Calu3 (cell line): ENCODE measurements at regions not wholly inside any gene's neighbourhood (a gene's known extent, or its start where the extent isn't known, plus 50 kb on each side); places are given as distances from the start of the nearest gene placed in this dataset.

Experiments used
- BruUV-seq: library from RNA; stranded (reverse); fragments of 400-500 nt; replicated peaks from 2 replicates; lab custom pipeline; 2021; lab: Mats Ljungman, UMichigan
- CTCF ChIA-PET: fragments of 300-600 bp; sonication (Branson Sonifier 250); formaldehyde crosslinking; loops from one replicate; lab custom pipeline; 2022; ENCODE audit warnings: antibody characterized with exemption; lab: Charles Lee
- DNase-seq: peaks from one replicate; pipeline ENCODE4 v3.0.0; 2022
- H3K27ac Mint-ChIP-seq: one replicate; pipeline ENCODE4 v1.8.0; 2022; ENCODE audit warnings: mixed read lengths; ENCODE audit not compliant: unreplicated experiment
- H3K27me3 Mint-ChIP-seq: one replicate; pipeline ENCODE4 v1.8.0; 2022; ENCODE audit warnings: mixed read lengths; ENCODE audit not compliant: unreplicated experiment
- H3K36me3 Mint-ChIP-seq: one replicate; pipeline ENCODE4 v1.8.0; 2022; ENCODE audit warnings: mild to moderate bottlenecking, moderate library complexity, mixed read lengths; ENCODE audit not compliant: insufficient read depth, unreplicated experiment
- H3K4me1 Mint-ChIP-seq: one replicate; pipeline ENCODE4 v1.8.0; 2022; ENCODE audit warnings: mild to moderate bottlenecking, low read depth, mixed read lengths; ENCODE audit not compliant: unreplicated experiment
- H3K4me3 Mint-ChIP-seq: one replicate; pipeline ENCODE4 v1.8.0; 2022; ENCODE audit warnings: mild to moderate bottlenecking, low read depth, moderate library complexity, mixed read lengths; ENCODE audit not compliant: unreplicated experiment
- H3K9me3 Mint-ChIP-seq: one replicate; pipeline ENCODE4 v1.8.0; 2022; ENCODE audit warnings: low read depth, mixed read lengths; ENCODE audit not compliant: unreplicated experiment
- CTCF ChIP-seq: fragments of 200-600 bp; IDR thresholded peaks from one replicate; pipeline ENCODE4 v1.8.0; 2022; ENCODE audit warnings: antibody characterized with exemption; ENCODE audit not compliant: unreplicated experiment
- intact Hi-C: fragments of 100-400 bp; cut with micrococcal nuclease; formaldehyde crosslinking; loops from one replicate; pipeline ENCODE4 v1.10.0; 2022; ENCODE audit not compliant: unreplicated experiment

GRCh38 chr4:23276076-23276475 is 583.3 kb downstream of the GBA3 start:
- intact Hi-C loops: no loop called here
- DNase-seq: no peak
- H3K4me1 Mint-ChIP-seq: no peaks in the 10 kb centered on the region
- no peak overlapping the region for H3K27ac Mint-ChIP-seq
- no peaks in the 10 kb centered on the region for H3K36me3 Mint-ChIP-seq
- H3K4me3 Mint-ChIP-seq: no peak overlapping the region
- peaks cover 2% of the 10 kb centered on the region for H3K9me3 Mint-ChIP-seq
- no peaks in the 10 kb centered on the region for H3K27me3 Mint-ChIP-seq
- TF ChIP-seq CTCF: no peak
- CTCF ChIA-PET: no interaction called here
- BruUV-seq: no TSS peak

GRCh38 chr4:23269566-23269965 is 576.8 kb downstream of the GBA3 start:
- H3K27me3 Mint-ChIP-seq: no peaks in the 10 kb centered on the region
- intact Hi-C loops: no loop called here
- no peak for TF ChIP-seq CTCF
- CTCF ChIA-PET: no interaction called here
- no peak overlapping the region for H3K27ac Mint-ChIP-seq
- no peaks in the 10 kb centered on the region for H3K36me3 Mint-ChIP-seq
- H3K9me3 Mint-ChIP-seq: no peaks in the 10 kb centered on the region
- BruUV-seq: no TSS peak
- H3K4me3 Mint-ChIP-seq: no peak overlapping the region
- no peaks in the 10 kb centered on the region for H3K4me1 Mint-ChIP-seq
- DNase-seq: no peak

- intact Hi-C loops: no loop called here
- CTCF ChIA-PET: no interaction called here
- H3K27me3 Mint-ChIP-seq: no peaks in the 10 kb centered on the region
- no peak overlapping the region for H3K27ac Mint-ChIP-seq
- H3K36me3 Mint-ChIP-seq: no peaks in the 10 kb centered on the region
- H3K9me3 Mint-ChIP-seq: no peaks in the 10 kb centered on the region
- DNase-seq: no peak
- no TSS peak for BruUV-seq
- no peak overlapping the region for H3K4me3 Mint-ChIP-seq
- H3K4me1 Mint-ChIP-seq: no peaks in the 10 kb centered on the region
- no peak for TF ChIP-seq CTCF
These were observed 575.5 kb downstream of the GBA3 start for GRCh38 chr4:23268072-23268771.

- DNase-seq: no peak
- TF ChIP-seq CTCF: no peak
- Mint-ChIP-seq H3K36me3 (no peaks in the 10 kb centered on the region), H3K4me3 (no peak overlapping the region), H3K4me1 (no peaks in the 10 kb centered on the region), H3K9me3 (no peaks in the 10 kb centered on the region), H3K27ac (no peak overlapping the region), H3K27me3 (no peaks in the 10 kb centered on the region)
- CTCF ChIA-PET: no interaction called here
- no TSS peak for BruUV-seq
- intact Hi-C loops: no loop called here
These were observed 573.7 kb downstream of the GBA3 start for GRCh38 chr4:23266401-23266800.
